Thyroid gland (tissue), 4 donors: ENCODE measurements at regions not wholly inside any gene's neighbourhood (a gene's known extent, or its start where the extent isn't known, plus 50 kb on each side); places are given as distances from the start of the nearest gene placed in this dataset.

Source experiments
- POLR2A ChIP-seq, 2 donors: fragments of 450-650 bp; IDR thresholded peaks; one replicate each; pipeline ENCODE4 v1.6.1; 2017; ENCODE audit warnings: antibody characterized with exemption in 2 of 2, mild to moderate bottlenecking in 2 of 2, moderate library complexity in 1 of 2
- TF ChIP-seq, protein P1 (sequence below), 6 experiments: fragments of 200-600 bp in 3 of 6; fragments of 450-650 bp in 3 of 6; sonication (generic) in 3 of 6; IDR thresholded peaks; one replicate each; pipeline ENCODE4 v1.5.1; 2016 to 2019; ENCODE audit warnings: antibody characterized with exemption in 6 of 6, mild to moderate bottlenecking in 2 of 6, inconsistent platforms in 1 of 6, moderate library complexity in 1 of 6

DNA sequence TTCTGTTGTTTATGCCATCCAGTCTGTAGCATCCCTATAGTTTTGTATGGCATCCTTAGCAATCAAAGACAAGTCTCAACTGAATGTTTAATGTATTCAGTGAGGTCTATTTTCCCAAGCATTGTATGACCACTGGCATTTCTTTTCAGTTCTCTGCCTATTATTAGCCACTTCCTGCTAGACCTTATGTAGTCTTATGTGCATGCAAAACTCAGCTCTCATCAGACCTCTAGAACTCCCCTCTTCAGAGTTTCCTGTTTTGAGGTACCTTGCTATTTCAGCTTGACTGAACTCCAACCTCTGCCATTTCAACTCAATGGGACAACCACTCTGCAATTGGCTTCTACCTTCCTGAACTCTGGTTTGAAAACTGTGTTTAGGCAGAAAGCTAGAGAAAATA lies 113.2 kb downstream of the SLC25A46 start:
- TF ChIP-seq, protein P1, sequence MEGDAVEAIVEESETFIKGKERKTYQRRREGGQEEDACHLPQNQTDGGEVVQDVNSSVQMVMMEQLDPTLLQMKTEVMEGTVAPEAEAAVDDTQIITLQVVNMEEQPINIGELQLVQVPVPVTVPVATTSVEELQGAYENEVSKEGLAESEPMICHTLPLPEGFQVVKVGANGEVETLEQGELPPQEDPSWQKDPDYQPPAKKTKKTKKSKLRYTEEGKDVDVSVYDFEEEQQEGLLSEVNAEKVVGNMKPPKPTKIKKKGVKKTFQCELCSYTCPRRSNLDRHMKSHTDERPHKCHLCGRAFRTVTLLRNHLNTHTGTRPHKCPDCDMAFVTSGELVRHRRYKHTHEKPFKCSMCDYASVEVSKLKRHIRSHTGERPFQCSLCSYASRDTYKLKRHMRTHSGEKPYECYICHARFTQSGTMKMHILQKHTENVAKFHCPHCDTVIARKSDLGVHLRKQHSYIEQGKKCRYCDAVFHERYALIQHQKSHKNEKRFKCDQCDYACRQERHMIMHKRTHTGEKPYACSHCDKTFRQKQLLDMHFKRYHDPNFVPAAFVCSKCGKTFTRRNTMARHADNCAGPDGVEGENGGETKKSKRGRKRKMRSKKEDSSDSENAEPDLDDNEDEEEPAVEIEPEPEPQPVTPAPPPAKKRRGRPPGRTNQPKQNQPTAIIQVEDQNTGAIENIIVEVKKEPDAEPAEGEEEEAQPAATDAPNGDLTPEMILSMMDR (IDR thresholded peaks at IDR 0.05) = no peak
- TF ChIP-seq POLR2A (IDR thresholded peaks at IDR 0.05) = no peak
